ENCODE measurements at regions not wholly inside any gene's neighbourhood (a gene's known extent, or its start where the extent isn't known, plus 50 kb on each side); places are given as distances from the start of the nearest gene placed in this dataset.
"Not testable (repeated sequence)": the region's sequence is repeated elsewhere in the genome, so short reads cannot be mapped to it uniquely, and the experiment has no call there.

DNA sequence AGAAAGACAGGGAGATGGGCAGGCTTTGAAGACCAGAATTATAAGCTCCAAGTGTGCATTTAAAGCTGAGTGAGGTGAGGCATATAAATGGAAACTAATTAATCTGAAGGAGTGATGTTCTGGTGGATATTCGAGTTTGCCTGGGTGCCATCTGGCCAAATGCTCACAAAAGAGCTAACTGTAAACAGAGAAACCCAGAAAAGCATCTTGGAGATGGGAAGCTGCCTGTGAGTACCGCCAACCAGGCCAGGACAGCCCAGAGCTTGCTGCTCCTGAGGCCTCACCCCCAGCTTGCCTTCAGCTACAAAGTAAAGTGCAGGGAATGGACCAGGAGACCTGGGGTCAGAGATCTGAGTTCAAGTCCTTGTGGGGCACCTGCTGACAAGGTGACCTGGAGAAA, 446.1 kb upstream of the MYT1L start:
- no peak overlapping the region for H3K4me3 ChIP-seq
- CTCF ChIA-PET, result no interaction called here
- H2AFZ ChIP-seq, result no peak overlapping the region
- peaks cover 25% of the 10 kb centered on the region for H3K27me3 ChIP-seq (ENCODE audit: insufficient read depth, low read depth)
- POLR2A ChIA-PET (ENCODE audit: unreplicated experiment), result no interaction called here
- no peaks in the 10 kb centered on the region for H3F3A ChIP-seq (ENCODE audit: insufficient read depth, low read depth)
- DNase-seq, result no peak
- intact Hi-C loops (cut with micrococcal nuclease; ENCODE audit: unreplicated experiment), result no loop called here
- TF ChIP-seq, protein P1, sequence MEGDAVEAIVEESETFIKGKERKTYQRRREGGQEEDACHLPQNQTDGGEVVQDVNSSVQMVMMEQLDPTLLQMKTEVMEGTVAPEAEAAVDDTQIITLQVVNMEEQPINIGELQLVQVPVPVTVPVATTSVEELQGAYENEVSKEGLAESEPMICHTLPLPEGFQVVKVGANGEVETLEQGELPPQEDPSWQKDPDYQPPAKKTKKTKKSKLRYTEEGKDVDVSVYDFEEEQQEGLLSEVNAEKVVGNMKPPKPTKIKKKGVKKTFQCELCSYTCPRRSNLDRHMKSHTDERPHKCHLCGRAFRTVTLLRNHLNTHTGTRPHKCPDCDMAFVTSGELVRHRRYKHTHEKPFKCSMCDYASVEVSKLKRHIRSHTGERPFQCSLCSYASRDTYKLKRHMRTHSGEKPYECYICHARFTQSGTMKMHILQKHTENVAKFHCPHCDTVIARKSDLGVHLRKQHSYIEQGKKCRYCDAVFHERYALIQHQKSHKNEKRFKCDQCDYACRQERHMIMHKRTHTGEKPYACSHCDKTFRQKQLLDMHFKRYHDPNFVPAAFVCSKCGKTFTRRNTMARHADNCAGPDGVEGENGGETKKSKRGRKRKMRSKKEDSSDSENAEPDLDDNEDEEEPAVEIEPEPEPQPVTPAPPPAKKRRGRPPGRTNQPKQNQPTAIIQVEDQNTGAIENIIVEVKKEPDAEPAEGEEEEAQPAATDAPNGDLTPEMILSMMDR (conservative IDR thresholded peaks at IDR 0.05), result no peak
- H3K27ac ChIP-seq, result no peak overlapping the region
- no peaks in the 10 kb centered on the region for H3K9me3 ChIP-seq (ENCODE audit: insufficient read depth, low read depth)
- H4K20me1 ChIP-seq (ENCODE audit: insufficient read depth), result no peaks in the 10 kb centered on the region
- H3K36me3 ChIP-seq (ENCODE audit: low read depth), result no peaks in the 10 kb centered on the region
- H3K79me2 ChIP-seq (ENCODE audit: low read depth), result no peaks in the 10 kb centered on the region
- H3K4me1 ChIP-seq (replicated peaks; ENCODE audit: insufficient read depth), result no peaks in the 10 kb centered on the region
- no peak overlapping the region for H3K4me2 ChIP-seq
- no TSS peak for BruUV-seq (replicated peaks)
- no peaks in the 10 kb centered on the region for H3K9me2 ChIP-seq (ENCODE audit: insufficient read depth)

DNA sequence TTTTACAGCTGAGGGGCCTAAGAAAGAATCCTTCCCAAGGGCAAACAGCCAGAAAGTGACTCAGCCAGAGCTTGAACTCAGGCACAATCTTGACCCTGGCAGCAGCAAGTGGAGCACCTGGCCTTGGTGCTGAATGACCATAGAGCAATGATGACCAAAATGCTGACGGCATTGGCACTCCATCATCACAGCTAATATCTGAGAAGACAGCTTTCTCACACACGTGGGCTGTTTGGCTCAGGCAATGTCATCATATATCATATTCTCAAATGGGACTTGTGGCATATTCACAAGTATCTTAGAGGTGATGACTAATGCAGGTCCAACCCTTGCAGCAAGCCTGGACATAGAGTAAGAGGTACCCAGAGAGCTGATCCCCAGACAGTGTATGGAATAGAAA, 443.9 kb upstream of the MYT1L start:
- no peak overlapping the region for H3K4me2 ChIP-seq
- no peaks in the 10 kb centered on the region for H3K36me3 ChIP-seq (ENCODE audit: low read depth)
- TF ChIP-seq, protein P1 (conservative IDR thresholded peaks at IDR 0.05), result no peak
- TF ChIP-seq EZH2 (IDR thresholded peaks at IDR 0.05; ENCODE audit: low read depth), result no peak
- H3F3A ChIP-seq (ENCODE audit: insufficient read depth, low read depth), result no peaks in the 10 kb centered on the region
- BruUV-seq (replicated peaks), result no TSS peak
- H4K20me1 ChIP-seq (ENCODE audit: insufficient read depth), result no peaks in the 10 kb centered on the region
- no peaks in the 10 kb centered on the region for H3K4me1 ChIP-seq (replicated peaks; ENCODE audit: insufficient read depth)
- no peaks in the 10 kb centered on the region for H3K9me3 ChIP-seq (ENCODE audit: insufficient read depth, low read depth)
- intact Hi-C loops (cut with micrococcal nuclease; ENCODE audit: unreplicated experiment), result no loop called here
- ChIA-PET CTCF (no interaction called here), POLR2A (ENCODE audit: unreplicated experiment) (no interaction called here)
- peaks cover 28% of the 10 kb centered on the region for H3K27me3 ChIP-seq (ENCODE audit: insufficient read depth, low read depth)
- no peaks in the 10 kb centered on the region for H3K9me2 ChIP-seq (ENCODE audit: insufficient read depth)
- DNase-seq, result no peak
- no peaks in the 10 kb centered on the region for H3K79me2 ChIP-seq (ENCODE audit: low read depth)
- H3K27ac ChIP-seq, result no peak overlapping the region
- no peak overlapping the region for H3K4me3 ChIP-seq
- no peak overlapping the region for H2AFZ ChIP-seq

DNA sequence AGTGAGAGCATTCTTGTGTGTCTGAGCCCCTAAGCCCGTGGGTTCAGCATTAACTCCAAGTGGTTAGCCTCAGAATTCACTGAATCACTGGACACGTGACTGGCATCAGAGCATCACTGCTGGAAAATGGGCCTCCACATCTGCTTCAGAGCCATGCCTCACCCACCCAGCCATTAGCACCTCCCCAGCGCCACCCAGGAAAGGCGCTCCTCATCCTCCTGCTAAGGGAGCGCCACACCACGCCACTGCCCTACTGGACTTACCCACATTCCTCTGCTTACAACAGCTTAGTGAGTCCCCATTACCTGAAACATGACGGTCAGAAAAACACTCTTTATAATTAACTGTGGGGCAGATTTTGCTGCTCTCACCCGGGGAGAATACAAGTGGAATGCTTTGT, 442.6 kb upstream of the MYT1L start:
- CTCF ChIA-PET, result no interaction called here
- Histone ChIP-seq H3K4me1 (replicated peaks; ENCODE audit: insufficient read depth) (no peaks in the 10 kb centered on the region), H3K27ac (no peak overlapping the region), H3K4me2 (no peak overlapping the region), H4K20me1 (ENCODE audit: insufficient read depth) (no peaks in the 10 kb centered on the region), H2AFZ (no peak overlapping the region), H3K36me3 (ENCODE audit: low read depth) (no peaks in the 10 kb centered on the region), H3K9me3 (ENCODE audit: insufficient read depth, low read depth) (no peaks in the 10 kb centered on the region), H3K27me3 (ENCODE audit: insufficient read depth, low read depth) (peaks cover 35% of the 10 kb centered on the region), H3K9me2 (ENCODE audit: insufficient read depth) (no peaks in the 10 kb centered on the region), H3F3A (ENCODE audit: insufficient read depth, low read depth) (no peaks in the 10 kb centered on the region), H3K79me2 (ENCODE audit: low read depth) (no peaks in the 10 kb centered on the region), H3K4me3 (no peak overlapping the region)
- no peak for DNase-seq
- intact Hi-C loops (cut with micrococcal nuclease; ENCODE audit: unreplicated experiment), result no loop called here
- no TSS peak for BruUV-seq (replicated peaks)
- no peak for TF ChIP-seq EZH2 (IDR thresholded peaks at IDR 0.05; ENCODE audit: low read depth)
- POLR2A ChIA-PET (ENCODE audit: unreplicated experiment), result no interaction called here

DNA sequence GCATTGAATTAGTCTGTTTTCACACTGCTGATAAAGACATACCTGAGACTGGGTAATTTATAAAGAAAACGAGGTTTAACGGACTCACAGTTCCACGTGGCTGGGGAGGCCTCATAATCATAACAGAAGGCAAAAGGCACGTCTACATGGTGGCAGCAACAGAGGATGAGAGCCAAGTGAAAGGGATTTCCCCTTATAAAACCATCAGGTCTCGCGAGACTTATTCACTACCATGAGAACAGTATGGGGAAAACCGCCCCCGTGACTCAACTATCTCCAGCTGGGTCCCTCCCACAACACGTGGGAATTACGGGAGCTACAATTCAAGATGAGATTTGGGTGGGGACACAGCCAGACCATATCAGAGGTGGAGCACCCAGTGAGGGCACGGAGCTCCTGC, 442.0 kb upstream of the MYT1L start:
- CTCF ChIA-PET; H3K36me3 ChIP-seq (ENCODE audit: low read depth); H3F3A ChIP-seq (ENCODE audit: insufficient read depth, low read depth): not testable (repeated sequence)

More for the DNA sequence above, 442.0 kb upstream of the MYT1L start:
- peaks cover 39% of the 10 kb centered on the region for H3K27me3 ChIP-seq (ENCODE audit: insufficient read depth, low read depth)
- H3K9me3 ChIP-seq (ENCODE audit: insufficient read depth, low read depth); H3K79me2 ChIP-seq (ENCODE audit: low read depth); H2AFZ ChIP-seq; POLR2A ChIA-PET (ENCODE audit: unreplicated experiment); DNase-seq; BruUV-seq (replicated peaks); H4K20me1 ChIP-seq (ENCODE audit: insufficient read depth); intact Hi-C loops (cut with micrococcal nuclease; ENCODE audit: unreplicated experiment); H3K4me3 ChIP-seq; H3K4me2 ChIP-seq; H3K27ac ChIP-seq; H3K9me2 ChIP-seq (ENCODE audit: insufficient read depth); H3K4me1 ChIP-seq (replicated peaks; ENCODE audit: insufficient read depth): not testable (repeated sequence)

Data from PC-9 (cell line).